Activated naive CD4-positive, alpha-beta T cell (primary cell): ENCODE measurements at regions not wholly inside any gene's neighbourhood (a gene's known extent, or its start where the extent isn't known, plus 50 kb on each side); places are given as distances from the start of the nearest gene placed in this dataset.

ENCODE experiments used
- DNase-seq, 4 experiments: peaks; one replicate each; lab custom pipeline; 2025; lab: John Stamatoyannopoulos, UW

DNA sequence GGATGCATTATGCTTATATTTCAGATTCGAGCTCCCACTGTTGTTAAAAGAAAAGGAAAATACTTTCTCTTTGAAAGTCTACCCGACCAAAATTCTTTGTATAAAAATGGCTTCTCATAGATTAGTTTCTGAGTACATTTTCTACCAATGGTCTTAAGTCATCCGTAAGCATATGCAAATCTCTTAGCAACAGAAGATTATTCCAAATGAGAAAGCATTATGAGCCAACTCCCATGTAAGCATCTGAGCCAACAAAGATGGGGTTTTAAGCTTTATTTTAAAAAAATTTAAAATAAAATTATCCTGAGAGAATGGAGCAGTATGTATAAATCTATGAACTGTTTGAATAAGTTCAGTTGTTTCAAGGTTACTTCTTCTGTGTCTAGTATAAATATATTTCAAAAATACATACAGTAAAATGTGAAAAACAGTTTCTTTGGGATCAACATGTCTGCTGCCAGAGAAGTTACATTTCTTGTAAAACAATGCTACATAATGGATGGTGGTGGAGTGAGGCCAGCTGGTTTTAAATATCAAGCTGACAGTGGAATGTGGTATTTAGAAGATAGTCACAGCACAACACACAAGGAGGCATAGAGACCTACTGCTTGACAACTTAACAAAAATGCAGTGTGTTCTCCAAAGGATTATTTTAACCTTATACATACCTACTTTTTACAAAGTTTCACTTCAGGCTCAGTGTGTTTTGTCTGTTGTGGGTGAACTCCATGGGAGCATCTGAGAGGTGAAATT, 199.5 kb upstream of the DIPK2B start:
- DNase-seq: no peak

DNA sequence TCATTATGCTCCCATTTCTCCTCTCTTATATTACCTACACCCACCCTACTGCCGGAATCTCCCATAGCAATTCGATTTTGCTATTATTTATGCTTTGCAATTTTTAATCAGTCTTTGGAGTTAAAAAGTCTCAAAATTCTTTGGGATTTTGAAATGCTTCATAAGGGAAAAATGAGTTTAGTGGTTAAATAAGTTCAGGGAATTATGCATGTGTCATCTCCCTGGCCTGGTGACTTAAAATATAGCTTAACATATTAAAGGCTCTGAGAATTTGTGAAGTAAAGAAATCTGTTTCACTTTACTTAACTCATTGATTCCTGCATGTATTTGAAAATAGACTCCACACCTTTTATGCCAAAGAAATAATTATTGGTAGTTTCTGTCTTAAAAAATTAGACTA, 185.1 kb upstream of the DIPK2B start:
- DNase-seq: no peak

DNA sequence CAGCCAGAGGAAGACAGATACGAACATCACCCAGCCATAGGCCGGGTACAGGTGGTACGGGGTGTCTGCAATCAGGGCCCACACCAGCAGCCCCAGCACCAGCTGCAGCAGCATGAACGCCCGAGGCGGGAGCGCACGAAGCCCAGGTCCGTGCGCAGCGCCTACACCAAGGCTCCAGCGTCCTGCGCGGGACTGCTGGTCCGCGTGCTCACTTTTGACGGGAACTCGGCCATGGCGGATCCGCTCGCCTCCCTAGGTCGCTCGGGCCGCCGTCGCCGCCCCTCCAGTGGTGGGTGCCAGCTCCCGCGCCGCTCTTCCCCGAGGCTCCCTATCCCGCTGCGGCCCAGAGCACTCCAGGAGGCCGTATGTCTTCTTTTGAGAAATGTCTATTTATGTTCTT, 181.2 kb upstream of the DIPK2B start:
- DNase-seq: no peak

DNA sequence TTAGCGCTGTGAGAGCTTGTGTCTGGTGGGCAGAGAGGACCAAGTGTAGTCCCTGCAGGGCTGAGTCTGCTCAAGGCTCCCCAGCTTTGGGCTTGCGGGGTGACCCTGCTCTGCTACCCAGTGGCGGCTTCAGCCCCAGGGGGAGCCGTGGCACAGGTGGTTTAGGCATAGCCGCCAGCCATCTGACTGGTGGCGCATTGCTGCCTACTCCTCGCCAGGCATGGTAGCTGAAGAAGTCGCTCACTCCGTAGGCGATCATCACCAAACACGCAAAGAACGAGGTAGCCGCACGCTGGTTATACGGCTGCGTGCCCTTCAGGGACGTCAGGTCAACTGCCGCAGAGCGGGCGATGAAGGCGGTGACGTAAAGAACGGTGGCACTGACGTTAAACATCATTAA, 180.7 kb upstream of the DIPK2B start:
- no peak for DNase-seq

DNA sequence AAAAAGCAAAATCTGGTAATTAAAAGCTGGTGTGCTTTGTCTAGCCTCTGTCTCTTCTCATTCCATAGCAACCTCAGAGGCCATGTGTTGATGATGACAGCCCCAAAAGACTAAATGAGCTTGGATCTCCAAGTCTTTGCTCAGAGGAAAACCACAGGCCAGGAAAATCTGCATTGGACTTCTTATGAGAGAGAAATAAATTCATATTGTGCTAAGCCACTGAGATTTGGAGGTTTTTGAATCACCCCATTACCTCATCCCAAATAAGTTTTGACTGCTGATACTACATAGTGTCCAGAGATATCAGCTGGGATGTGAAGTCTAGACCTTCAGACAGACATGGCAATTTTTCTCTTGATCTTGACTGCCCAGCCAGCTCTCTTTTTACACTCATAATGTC, 178.6 kb upstream of the DIPK2B start:
- no peak for DNase-seq

DNA sequence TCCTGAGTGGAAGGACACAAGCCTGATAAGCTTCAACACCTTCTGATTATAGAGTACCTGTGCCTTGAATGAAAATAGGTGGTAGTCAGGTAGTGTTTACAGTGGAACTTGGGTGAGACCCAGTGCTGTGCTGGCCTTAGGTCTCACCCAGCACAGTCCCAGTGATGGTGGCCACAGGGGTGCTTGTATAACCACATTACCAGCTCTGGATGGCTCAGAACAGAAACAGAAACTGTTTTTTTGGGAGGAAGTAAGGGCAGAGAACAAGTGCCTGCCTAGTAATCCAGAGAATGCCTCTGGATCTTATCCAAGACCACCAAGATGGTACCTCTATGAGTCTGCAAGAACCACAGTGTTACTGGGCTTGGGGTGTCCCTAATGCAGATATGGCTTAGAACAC, 171.5 kb upstream of the DIPK2B start:
- DNase-seq: no peak

DNA sequence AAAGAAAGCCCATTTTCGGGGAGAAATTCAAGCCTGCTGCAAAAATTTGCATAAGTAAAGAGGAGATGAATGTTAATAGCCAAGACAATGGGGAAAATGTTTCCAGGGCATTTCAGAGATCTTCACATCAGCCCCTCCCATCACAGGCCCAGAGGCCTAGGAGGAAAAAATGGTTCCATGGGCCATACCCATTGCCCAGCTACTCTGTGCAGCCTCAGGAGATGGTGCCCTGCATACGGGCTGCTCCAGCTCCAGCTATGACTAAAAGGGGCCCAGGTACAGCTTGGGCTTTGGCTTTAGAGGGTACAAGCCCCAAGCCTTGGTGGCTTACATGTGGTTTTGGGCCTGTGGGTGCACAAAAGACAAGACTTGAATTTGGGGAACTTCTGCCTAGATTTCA, 168.0 kb upstream of the DIPK2B start:
- DNase-seq: no peak

DNA sequence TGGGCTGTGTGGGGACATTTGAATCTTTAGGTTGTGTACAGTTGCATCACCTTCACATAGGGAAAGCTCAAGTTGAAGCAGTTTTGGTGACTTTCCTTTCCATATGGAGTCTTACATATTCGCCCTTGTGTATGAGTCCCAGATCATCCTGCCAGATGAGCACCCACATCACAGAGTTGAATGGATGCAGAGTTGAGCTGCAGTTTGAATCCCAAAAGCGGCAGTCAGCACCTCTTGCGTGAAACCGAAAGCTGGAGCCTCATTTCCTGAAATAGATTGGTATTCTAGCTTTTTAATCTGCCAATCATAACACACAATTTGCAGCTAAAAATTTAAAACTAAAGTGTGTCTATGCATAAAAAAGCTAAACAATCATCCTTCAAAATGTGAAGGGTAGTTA, 162.9 kb upstream of the DIPK2B start:
- DNase-seq: no peak

DNA sequence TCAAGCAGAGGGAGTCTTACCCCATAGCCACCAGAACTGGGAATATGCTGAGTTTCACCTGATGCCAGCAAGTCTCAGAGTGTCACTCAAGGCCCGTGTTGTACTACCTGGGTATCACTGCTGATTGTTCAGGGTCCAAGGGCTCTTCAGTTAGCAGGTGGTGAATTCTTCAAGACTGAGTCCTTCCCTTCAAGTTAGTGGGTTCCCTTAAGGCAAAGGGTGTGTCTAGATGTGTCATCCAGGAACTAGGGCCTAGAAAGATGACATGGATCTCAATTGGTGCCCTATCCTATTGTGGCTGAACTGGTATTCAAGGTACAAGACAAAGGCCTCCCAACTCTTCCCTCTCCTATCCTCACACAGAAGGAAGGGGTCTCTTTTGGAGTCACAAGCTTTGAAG, 159.9 kb upstream of the DIPK2B start:
- DNase-seq: no peak

DNA sequence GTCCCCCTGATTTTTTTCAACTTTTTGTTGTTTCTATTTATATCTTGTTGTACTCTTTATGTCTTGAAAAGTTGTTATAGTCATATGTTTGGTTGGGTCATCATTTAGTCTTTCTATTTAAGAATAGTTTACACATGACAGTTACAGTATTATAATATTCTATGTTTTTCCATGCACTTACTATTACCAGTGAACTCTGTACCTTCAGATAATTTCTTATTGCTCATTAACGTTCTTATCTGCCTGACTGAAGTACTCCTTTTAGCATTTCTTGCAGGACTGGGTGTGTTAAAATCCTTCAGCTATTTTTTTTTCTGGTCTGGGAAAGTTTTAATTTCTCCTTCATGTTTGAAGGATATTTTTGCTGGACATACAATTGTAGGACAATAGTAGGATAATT, 157.7 kb upstream of the DIPK2B start:
- DNase-seq: no peak

DNA sequence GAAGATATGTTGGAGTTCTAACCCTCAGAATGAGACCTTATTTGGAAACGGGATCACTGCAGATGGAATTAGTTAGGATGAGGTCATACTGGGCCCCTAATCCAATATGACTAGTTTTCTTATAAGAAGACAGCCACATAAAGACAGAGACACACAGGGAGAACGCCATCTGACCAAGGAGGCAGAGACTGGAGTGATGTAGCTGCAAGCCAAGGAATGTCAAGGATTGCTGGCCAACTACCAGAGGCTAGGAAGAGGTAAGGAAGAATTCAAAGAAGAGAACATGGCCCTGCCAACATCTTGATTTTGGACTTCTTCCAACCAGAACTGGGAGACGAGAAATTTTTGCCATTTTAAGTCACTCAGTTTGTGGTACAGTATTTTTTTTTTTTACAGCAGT, 152.8 kb upstream of the DIPK2B start:
- DNase-seq: no peak

DNA sequence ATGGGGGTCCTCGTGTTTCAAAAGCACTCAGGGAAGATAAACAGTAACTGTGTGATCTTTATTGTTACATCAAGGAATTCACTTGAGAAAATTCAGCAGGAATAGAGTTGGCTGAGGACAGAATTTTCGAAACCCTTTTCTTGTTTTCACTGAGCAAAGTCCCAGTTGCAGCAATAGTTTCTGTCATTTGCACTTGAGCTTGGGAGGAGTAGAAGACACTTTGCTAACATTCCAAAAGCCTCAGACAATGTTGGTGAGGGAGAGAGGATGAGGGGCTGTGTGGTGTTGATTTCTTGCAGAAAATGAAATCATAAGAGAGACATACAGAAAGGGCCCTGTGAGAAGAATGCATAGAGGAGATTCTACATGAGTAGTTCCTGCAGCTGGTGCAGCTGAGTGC, 151.9 kb upstream of the DIPK2B start:
- no peak for DNase-seq

DNA sequence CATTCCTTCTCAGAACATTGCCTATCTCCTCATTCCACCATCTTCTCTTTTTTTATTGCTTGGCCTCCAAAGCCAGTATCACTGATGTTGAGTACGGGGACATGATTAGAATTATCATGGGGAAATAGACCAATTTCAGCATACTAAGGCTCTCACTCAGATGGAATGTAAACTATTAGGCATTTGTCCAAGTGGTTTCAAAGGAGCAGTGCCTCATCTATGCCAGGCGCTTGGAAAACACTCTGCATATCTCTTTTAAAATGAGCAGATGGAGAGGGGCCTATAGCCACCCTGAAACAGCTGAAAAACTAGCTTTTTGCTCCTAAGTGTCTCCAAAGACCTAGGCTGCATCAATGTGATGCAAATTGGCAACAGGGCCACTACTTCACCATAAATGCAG, 150.8 kb upstream of the DIPK2B start:
- DNase-seq: no peak

DNA sequence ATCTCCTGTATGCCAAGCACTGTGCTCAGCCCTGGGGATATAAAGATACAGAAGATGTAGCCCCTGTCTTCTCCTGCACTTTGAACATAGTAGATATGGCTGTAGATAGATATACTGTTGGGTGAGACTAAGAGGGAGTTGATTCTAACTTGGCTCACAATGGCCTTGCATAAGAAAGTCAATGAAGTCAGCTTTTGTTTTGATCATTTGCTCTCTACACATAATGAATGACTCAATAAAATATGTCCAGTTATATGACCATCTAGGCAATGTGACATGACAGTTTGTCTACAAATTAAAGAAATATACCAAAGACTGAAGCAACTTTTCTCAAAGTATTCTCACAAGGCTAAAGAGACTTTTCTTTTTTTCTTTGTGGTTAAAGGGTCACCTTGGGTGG, 147.6 kb upstream of the DIPK2B start:
- DNase-seq: no peak

DNA sequence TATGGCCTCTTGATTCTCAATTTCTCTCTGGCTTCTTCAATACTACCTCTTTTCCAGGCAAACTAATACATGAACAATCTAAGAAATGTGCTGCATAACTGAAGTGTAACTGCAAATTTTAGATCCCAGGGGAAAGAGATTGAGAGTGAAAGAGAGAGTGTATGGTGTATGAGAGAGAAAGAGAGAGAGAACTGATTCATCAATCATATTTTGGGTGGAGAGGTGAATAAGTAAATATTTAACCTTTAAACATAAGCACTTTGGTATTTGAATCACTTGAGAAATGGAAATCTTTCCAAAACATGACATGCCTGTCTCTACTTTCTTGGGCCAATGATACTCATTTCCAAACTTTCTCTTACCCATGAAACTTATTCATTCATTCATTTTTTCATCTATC, 147.2 kb upstream of the DIPK2B start:
- DNase-seq: no peak

DNA sequence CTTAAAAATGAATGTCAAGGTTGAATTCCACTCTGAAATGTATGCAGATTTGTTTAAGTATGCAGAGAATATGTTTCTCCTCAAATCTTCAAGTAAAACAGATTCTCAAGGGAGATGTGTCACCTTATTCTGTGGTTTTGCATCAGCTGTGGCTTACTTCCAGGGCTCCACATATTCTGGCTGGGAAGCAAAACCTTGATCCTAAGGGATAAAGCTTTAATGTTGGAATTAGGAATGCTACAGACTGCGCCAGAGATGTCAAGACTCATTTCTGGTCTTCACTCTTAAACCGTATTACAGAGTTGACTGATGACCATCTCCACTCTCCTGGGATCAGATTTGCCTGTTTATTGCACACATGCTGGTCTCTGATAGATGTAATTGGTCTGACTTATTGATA, 143.9 kb upstream of the DIPK2B start:
- no peak for DNase-seq

DNA sequence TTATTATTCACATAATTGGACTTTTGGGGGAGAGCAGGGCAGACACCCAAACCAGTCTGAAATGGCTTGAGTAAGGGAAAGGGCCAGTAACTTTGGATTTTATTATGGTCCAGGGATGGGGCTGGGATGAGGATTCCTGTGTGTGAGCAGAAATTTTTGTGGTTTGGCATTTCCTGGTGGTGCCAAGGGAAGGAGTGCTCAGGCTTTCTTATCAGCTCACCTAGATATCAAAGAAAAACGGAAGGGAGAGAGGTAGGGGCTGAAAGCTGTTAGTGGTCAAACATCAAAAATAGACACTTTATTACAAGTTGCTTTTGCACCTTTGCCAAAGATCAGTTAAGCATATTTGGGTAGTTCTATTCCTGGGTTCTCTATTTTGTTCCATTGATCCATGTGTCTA, 128.5 kb upstream of the DIPK2B start:
- DNase-seq: no peak

DNA sequence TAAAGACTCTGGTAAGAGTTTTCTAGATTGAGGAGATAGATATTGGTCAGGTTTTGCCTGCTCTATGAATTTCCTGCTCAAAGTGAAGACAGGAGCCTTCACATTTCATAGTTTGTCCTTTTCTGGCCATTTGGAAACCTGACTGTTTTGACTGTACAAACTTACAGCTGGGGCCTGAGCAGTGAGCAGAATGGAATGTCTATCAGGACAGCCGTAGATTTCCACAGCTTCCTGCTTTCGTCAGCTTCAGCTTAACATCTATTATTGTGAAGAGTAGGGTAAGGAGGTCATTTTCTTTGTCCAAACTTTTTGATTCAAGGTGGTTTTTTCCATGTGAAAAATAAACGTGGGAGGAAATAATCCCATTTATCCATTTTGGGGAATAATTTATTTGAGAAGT, 124.3 kb upstream of the DIPK2B start:
- no peak for DNase-seq

DNA sequence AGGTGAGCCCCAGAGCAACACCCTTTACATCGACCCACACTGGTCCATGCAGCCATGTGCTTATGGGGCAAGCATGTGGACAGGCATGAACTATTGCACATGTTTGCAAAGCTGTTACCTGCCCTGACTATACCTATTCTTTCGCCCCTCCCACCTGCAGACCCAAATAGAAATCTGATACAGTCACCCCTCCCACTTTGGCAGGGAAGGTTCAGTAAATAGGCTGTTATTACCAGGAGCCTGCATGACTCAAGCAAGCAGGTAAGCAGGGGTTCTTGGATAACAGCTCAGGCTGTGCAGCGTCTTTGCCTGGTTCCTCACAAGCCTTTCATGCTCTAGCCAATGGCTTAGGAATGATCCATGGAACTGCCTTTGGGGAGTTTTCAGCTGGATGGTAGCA, 122.7 kb upstream of the DIPK2B start:
- DNase-seq: no peak

DNA sequence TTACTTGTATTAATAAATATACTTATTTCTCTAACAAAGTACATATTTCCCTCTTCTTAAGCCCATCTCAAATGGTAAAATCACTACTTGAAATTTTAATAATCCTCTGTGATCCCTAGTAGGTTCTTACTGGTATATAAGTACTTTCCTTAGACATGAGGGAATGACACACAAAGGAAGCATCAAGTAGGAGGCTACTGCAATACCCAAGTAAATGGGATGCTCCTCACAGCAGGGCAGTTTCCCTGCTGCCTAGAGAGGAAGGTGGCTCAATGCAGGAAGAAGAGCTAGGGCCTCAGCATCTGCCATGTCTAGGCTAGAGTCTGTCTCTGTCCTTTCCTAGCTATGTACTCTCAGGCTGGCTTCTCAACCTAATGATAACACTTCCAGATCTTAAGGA, 122.1 kb upstream of the DIPK2B start:
- DNase-seq: no peak

DNA sequence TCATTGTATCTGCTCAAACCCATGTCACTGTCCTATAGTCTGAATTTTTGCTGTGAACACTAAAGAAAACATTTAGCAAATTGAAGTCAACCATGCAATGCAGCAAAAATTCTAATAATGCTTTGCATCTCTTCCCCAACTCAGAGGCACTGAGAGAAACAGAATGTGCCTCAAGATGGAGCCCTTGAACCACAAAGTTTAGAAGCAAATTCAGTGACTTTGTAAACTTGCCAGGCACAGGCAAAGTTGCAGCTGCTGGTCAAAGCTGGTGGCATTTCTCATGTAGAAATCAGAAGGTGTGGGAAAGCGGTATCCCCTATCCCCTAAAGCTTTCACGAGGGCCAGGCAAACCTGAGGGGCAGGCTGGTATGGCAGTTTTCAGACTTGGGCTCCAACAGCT, 121.7 kb upstream of the DIPK2B start:
- DNase-seq: no peak

DNA sequence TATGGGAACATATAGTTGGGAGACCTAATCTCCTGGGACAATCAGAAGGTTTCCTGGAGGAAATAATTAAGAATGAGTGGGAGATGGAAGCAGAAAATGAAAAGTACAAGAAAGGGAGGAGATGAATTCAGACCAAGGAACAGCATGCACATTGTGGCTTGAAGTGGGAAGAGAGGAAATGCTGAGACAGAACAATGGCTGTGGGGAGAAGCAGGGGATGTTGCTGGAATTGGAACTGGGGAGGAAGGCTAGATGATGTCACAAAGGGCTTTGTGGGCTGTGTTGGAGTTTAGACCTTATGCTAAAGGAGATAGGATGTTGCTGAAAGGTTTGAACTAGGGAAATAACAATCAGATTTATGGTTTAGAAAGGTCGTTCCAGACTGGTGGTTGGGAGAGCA, 119.5 kb upstream of the DIPK2B start:
- no peak for DNase-seq

DNA sequence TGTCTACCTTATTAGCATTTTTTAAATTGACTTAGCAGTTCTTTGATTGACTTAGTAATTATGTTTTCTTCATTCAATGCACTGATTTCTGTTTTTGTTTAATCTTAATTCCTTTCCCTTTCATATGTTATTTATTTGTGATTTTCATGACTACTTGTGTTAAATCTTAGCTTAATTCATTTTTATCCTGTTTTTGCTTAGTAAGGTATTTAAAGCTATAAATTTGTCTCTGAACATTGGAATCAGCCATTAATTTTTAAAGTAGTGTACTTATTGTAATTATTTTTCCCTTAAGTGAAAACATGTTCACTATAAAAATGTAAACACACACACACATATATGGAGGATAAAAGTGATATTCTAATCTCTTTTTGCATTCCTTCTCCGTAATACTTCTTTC, 109.1 kb upstream of the DIPK2B start:
- DNase-seq: no peak

DNA sequence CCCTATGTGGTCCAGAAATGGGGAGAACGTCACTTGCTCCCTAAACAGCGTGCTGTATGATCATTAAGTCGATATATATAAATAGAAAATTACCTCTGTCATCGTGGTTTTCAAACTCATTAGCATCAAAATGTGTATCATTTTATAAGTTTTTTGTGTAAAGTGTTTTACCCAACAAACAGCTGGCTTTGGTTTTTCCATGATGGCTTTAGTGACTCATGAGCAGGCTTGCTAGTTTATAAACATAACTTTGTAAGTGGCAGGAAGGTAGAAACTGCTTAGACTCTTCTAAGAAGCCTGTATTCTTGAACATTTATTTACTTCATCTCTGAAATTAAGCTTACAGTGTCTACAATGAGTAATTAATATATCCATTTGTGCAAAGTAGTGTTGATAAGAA, 108.4 kb upstream of the DIPK2B start:
- no peak for DNase-seq

DNA sequence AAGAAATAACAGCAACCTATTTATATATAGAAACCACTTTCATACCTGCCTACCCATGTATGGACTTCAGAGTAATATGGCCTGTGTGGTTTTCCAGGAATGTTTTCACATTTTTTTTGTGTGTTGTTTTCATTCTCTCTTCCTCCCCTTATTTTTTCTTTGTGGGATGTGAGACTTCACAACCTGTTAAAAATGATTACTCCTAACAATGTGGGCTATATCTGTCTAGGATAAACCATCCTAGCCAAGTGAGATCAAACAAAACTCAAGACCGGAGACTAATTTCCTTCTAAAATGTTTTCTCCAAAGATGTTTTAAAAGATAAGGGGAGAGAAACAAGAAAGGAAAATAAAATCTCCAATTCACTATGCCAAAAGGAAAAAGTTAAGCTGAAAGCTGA, 106.1 kb upstream of the DIPK2B start:
- no peak for DNase-seq
